ENCODE measurements at regions not wholly inside any gene's neighbourhood (a gene's known extent, or its start where the extent isn't known, plus 50 kb on each side); places are given as distances from the start of the nearest gene placed in this dataset.

- DNase-seq (ENCODE audit: low spot score) (no peak), ATAC-seq (no peak)
- intact Hi-C loops (cut with DNase I) = no loop called here
Measured at GRCh38 chr20:52098186-52098585, 93.4 kb downstream of the ZFP64 start.

GRCh38 chr20:52096117-52096516, 95.5 kb downstream of the ZFP64 start:
- DNase-seq (ENCODE audit: low spot score) (no peak), ATAC-seq (no peak)
- intact Hi-C loops (cut with DNase I) = no loop called here

- intact Hi-C loops (cut with DNase I) = no loop called here
- DNase-seq (ENCODE audit: low spot score) (no peak), ATAC-seq (no peak)
Measured at GRCh38 chr20:52094693-52095092, 96.9 kb downstream of the ZFP64 start.

- no peak for ATAC-seq
- intact Hi-C loops (cut with DNase I) = no loop called here
Measured at GRCh38 chr20:52093575-52093974, 98.0 kb downstream of the ZFP64 start.

GRCh38 chr20:52090035-52090434, 101.5 kb downstream of the ZFP64 start:
- intact Hi-C loops (cut with DNase I) = no loop called here

More at GRCh38 chr20:52093575-52093974, 98.0 kb downstream of the ZFP64 start:
- DNase-seq (ENCODE audit: low spot score) = no peak

GRCh38 chr20:52087471-52087870, 104.1 kb downstream of the ZFP64 start:
- DNase-seq (ENCODE audit: low spot score) (no peak), ATAC-seq (no peak)
- intact Hi-C loops (cut with DNase I) = loop anchor here (10.0 kb wide), 1 partner anchor 443 kb away; no protein-coding TSS in a partner anchor

More at GRCh38 chr20:52090035-52090434, 101.5 kb downstream of the ZFP64 start:
- DNase-seq (ENCODE audit: low spot score) (no peak), ATAC-seq (no peak)

- DNase-seq (ENCODE audit: low spot score) = no peak
- ATAC-seq = no peak
- intact Hi-C loops (cut with DNase I) = loop anchor here (10.0 kb wide), 1 partner anchor 442 kb away; no protein-coding TSS in a partner anchor
Measured at GRCh38 chr20:52086878-52087277, 104.7 kb downstream of the ZFP64 start.

- ATAC-seq (no peak), DNase-seq (ENCODE audit: low spot score) (no peak)
- intact Hi-C loops (cut with DNase I) = loop anchor here (10.0 kb wide), 1 partner anchor 440 kb away; no protein-coding TSS in a partner anchor
Measured at GRCh38 chr20:52084727-52085126, 106.9 kb downstream of the ZFP64 start.

- ATAC-seq = peak; percentile 73
- peak; percentile 77 for DNase-seq (ENCODE audit: low spot score)
- intact Hi-C loops (cut with DNase I) = loop anchor here (10.0 kb wide), 1 partner anchor 439 kb away; no protein-coding TSS in a partner anchor
Measured at GRCh38 chr20:52083627-52084232, 107.8 kb downstream of the ZFP64 start.

- DNase-seq (ENCODE audit: low spot score) (no peak), ATAC-seq (no peak)
- intact Hi-C loops (cut with DNase I) = loop anchor here (10.0 kb wide), 1 partner anchor 438 kb away; no protein-coding TSS in a partner anchor
Measured at GRCh38 chr20:52082612-52083011, 109.0 kb downstream of the ZFP64 start.

- DNase-seq (ENCODE audit: low spot score) = no peak
Measured at GRCh38 chr20:52081791-52082190, 109.8 kb downstream of the ZFP64 start.

GRCh38 chr20:52081066-52081465, 110.5 kb downstream of the ZFP64 start:
- DNase-seq (ENCODE audit: low spot score) = no peak
- intact Hi-C loops (cut with DNase I) = loop anchor here (10.0 kb wide), 1 partner anchor 436 kb away; no protein-coding TSS in a partner anchor
- no peak for ATAC-seq

More at GRCh38 chr20:52081791-52082190, 109.8 kb downstream of the ZFP64 start:
- intact Hi-C loops (cut with DNase I) = loop anchor here (10.0 kb wide), 1 partner anchor 437 kb away; no protein-coding TSS in a partner anchor
- ATAC-seq = no peak

- intact Hi-C loops (cut with DNase I) = no loop called here
- no peak for DNase-seq (ENCODE audit: low spot score)
- no peak for ATAC-seq
Measured at GRCh38 chr20:52078289-52078688, 113.3 kb downstream of the ZFP64 start.

- ATAC-seq = no peak
- no peak for DNase-seq (ENCODE audit: low spot score)
- intact Hi-C loops (cut with DNase I) = no loop called here
Measured at GRCh38 chr20:52076164-52076563, 115.4 kb downstream of the ZFP64 start.

GRCh38 chr20:52075400-52075799, 116.2 kb downstream of the ZFP64 start:
- ATAC-seq = no peak
- DNase-seq (ENCODE audit: low spot score) = no peak
- intact Hi-C loops (cut with DNase I) = no loop called here

- ATAC-seq (no peak), DNase-seq (ENCODE audit: low spot score) (no peak)
- intact Hi-C loops (cut with DNase I) = no loop called here
Measured at GRCh38 chr20:52071136-52071535, 120.4 kb downstream of the ZFP64 start.

- intact Hi-C loops (cut with DNase I) = no loop called here
- ATAC-seq (no peak), DNase-seq (ENCODE audit: low spot score) (no peak)
Measured at GRCh38 chr20:52064931-52065330, 126.6 kb downstream of the ZFP64 start.

- no peak for ATAC-seq
- no peak for DNase-seq (ENCODE audit: low spot score)
- intact Hi-C loops (cut with DNase I) = no loop called here
Measured at GRCh38 chr20:52062452-52063209, 128.9 kb downstream of the ZFP64 start.

- no peak for DNase-seq (ENCODE audit: low spot score)
- ATAC-seq = no peak
- intact Hi-C loops (cut with DNase I) = no loop called here
Measured at GRCh38 chr20:52060794-52061714, 130.5 kb downstream of the ZFP64 start.
